ENCODE measurements at regions not wholly inside any gene's neighbourhood (a gene's known extent, or its start where the extent isn't known, plus 50 kb on each side); places are given as distances from the start of the nearest gene placed in this dataset.

DNA sequence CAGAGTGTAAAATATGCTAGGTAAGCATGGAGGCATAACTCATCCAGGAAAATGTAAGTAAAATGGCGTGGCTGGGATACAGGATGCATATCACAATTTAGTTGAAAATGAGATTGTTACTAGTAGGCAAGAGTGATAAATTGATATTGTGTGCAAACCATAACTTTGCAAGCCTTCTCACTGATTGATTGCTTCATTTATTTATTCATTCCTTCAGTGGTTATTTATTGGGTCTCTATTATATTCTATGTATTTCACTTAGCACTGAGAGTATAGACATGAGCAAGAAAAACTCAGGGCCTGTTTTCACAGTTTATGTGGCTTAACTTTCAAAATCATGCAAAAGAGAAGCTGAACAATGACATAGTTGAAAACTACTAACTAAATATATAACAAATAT, 241.0 kb upstream of the EYS start:
- intact Hi-C loops (cut with micrococcal nuclease) = no loop called here
- Mint-ChIP-seq H3K27ac (no peak overlapping the region), H3K36me3 (ENCODE audit: low read depth) (no peaks in the 10 kb centered on the region), H3K9me3 (peaks cover 24% of the 10 kb centered on the region), H3K27me3 (ENCODE audit: low read depth) (no peaks in the 10 kb centered on the region), H3K4me1 (ENCODE audit: low read depth) (no peaks in the 10 kb centered on the region), H3K4me3 (ENCODE audit: low read depth) (no peak overlapping the region)
- DNase-seq (ENCODE audit: low spot score) = no peak

DNA sequence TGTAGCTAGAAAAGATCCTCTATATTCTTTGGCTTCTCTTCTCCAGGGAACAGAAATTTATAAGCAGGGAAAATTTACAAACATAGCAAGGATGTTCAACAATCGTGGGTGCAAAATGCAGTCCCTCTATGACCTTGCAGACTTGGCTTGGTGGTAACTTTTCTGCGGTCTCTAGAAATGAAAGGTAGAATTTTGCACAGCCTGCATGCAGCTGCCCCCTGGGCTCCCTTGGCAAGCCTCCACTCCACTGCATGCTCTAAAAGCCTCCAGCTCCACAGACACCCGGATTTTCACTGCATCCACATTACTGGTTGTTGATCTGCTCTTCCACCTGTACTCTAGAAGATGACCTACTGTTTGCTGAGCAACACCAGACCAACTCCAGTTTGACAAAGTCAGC, 236.5 kb upstream of the EYS start:
- no peak overlapping the region for H3K4me3 Mint-ChIP-seq (ENCODE audit: low read depth)
- intact Hi-C loops (cut with micrococcal nuclease) = no loop called here
- no peaks in the 10 kb centered on the region for H3K27me3 Mint-ChIP-seq (ENCODE audit: low read depth)
- DNase-seq (ENCODE audit: low spot score) = no peak
- no peaks in the 10 kb centered on the region for H3K36me3 Mint-ChIP-seq (ENCODE audit: low read depth)
- peaks cover 21% of the 10 kb centered on the region for H3K9me3 Mint-ChIP-seq
- H3K4me1 Mint-ChIP-seq (ENCODE audit: low read depth) = no peaks in the 10 kb centered on the region
- no peak overlapping the region for H3K27ac Mint-ChIP-seq

DNA sequence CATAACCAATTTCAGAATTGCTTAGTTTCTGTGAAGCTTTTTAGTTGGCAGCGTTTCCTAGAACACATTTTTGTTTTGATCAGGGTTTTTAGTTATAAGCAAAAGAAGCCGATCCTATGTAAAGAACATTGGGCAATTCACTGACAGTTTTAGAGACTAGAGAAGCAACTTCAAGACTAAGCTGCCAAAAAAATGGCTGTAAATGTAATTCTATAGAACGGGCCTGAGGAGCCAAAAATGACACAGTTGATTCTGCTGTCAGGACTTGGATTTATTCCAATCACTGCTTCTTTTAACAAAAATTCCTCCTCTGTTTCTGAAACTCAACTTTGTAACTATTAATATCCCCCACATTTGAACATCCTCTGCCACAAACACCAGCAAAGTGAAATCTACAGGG, 236.0 kb upstream of the EYS start:
- H3K4me3 Mint-ChIP-seq (ENCODE audit: low read depth) = no peak overlapping the region
- intact Hi-C loops (cut with micrococcal nuclease) = no loop called here
- H3K27ac Mint-ChIP-seq = no peak overlapping the region
- no peak for DNase-seq (ENCODE audit: low spot score)
- H3K27me3 Mint-ChIP-seq (ENCODE audit: low read depth) = no peaks in the 10 kb centered on the region
- H3K4me1 Mint-ChIP-seq (ENCODE audit: low read depth) = no peaks in the 10 kb centered on the region
- H3K36me3 Mint-ChIP-seq (ENCODE audit: low read depth) = no peaks in the 10 kb centered on the region
- H3K9me3 Mint-ChIP-seq = peaks cover 25% of the 10 kb centered on the region

DNA sequence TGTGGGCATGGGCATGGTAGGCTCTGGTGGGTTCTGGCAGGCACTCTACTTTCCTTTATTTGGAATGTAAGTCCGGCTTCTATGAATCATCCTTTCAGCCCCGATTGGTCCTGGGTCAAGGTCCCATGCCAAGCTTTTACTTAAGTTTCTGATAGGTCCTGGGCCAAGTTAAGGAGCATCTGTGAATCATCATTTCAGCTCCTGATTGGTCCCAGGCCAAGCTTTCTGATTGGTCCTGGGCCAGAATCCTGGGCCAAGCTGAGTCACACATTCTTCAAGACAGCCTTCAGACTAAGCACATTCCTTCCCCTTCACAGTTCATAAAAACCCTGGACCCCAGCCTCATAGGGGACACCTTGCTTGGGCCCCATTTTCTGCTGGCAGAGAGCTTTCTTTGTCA, 231.0 kb upstream of the EYS start:
- intact Hi-C loops (cut with micrococcal nuclease) = no loop called here
- no peak overlapping the region for H3K4me3 Mint-ChIP-seq (ENCODE audit: low read depth)
- DNase-seq (ENCODE audit: low spot score) = no peak
- no peaks in the 10 kb centered on the region for H3K27me3 Mint-ChIP-seq (ENCODE audit: low read depth)
- H3K9me3 Mint-ChIP-seq = peaks cover 18% of the 10 kb centered on the region
- H3K27ac Mint-ChIP-seq = no peak overlapping the region
- H3K4me1 Mint-ChIP-seq (ENCODE audit: low read depth) = no peaks in the 10 kb centered on the region
- H3K36me3 Mint-ChIP-seq (ENCODE audit: low read depth) = no peaks in the 10 kb centered on the region

DNA sequence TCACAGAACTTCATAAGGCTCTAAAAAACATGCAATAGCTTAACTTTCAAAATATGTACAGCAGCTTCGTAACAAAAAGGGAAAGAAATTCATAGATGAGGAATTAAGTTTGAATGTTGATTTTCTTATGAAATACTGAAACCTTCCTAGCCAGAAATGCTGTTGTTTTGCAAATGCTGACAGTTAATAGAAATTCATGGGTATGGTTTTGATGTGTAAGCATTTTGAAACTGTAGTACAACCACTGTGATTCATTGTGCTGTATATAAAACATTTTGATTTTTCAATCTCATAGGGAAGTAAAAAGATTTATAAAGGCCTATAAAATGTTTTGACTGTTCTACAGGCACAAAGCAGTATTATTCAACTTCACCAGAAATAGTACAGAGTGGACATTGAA, 228.4 kb upstream of the EYS start:
- intact Hi-C loops (cut with micrococcal nuclease) = no loop called here
- no peaks in the 10 kb centered on the region for H3K4me1 Mint-ChIP-seq (ENCODE audit: low read depth)
- no peak overlapping the region for H3K4me3 Mint-ChIP-seq (ENCODE audit: low read depth)
- H3K27ac Mint-ChIP-seq = no peak overlapping the region
- H3K9me3 Mint-ChIP-seq = peaks cover 24% of the 10 kb centered on the region
- DNase-seq (ENCODE audit: low spot score) = no peak
- H3K36me3 Mint-ChIP-seq (ENCODE audit: low read depth) = no peaks in the 10 kb centered on the region
- no peaks in the 10 kb centered on the region for H3K27me3 Mint-ChIP-seq (ENCODE audit: low read depth)

DNA sequence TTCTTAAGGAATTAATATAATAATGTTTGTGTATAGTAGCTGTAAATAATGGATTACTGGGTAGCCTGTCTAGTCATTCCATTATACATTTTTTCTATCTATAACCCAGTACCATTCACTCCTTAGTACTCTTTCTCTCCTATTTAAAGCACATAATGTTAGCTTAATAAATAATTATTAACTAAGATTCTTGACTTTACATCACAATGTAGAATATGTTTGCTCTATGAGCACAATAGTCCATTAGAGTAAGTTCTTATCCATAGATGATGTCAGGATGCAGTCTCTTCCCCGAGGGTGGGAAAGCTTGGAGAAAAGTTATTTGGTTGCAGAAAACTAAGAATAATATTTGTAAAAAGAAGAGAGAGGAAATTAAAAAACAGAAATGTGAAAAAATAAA, 226.4 kb upstream of the EYS start:
- intact Hi-C loops (cut with micrococcal nuclease) = no loop called here
- H3K9me3 Mint-ChIP-seq = peaks cover 24% of the 10 kb centered on the region
- H3K27ac Mint-ChIP-seq = no peak overlapping the region
- H3K4me3 Mint-ChIP-seq (ENCODE audit: low read depth) = no peak overlapping the region
- no peaks in the 10 kb centered on the region for H3K27me3 Mint-ChIP-seq (ENCODE audit: low read depth)
- no peaks in the 10 kb centered on the region for H3K4me1 Mint-ChIP-seq (ENCODE audit: low read depth)
- no peak for DNase-seq (ENCODE audit: low spot score)
- no peaks in the 10 kb centered on the region for H3K36me3 Mint-ChIP-seq (ENCODE audit: low read depth)

DNA sequence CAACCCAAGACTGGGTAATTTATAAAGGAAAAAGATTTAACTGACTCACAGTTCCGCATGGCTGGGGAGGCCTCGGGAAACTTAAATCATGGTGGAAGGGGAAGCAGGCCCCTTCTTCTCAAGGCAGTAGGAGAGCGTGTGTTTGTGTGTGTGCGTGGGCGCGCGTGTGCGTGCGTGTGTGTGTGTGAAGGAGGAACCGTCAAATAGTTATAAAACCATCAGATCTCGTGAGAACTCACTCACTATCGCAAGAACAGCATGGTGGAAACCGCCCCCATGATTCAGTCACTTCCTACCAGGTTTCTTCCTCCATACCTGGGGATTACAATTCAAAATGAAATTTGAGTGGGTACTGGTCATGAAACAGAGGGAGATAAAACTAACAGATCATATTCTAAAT, 220.1 kb upstream of the EYS start:
- DNase-seq (ENCODE audit: low spot score) = no peak
- H3K36me3 Mint-ChIP-seq (ENCODE audit: low read depth) = no peaks in the 10 kb centered on the region
- peaks cover 20% of the 10 kb centered on the region for H3K9me3 Mint-ChIP-seq
- no peak overlapping the region for H3K4me3 Mint-ChIP-seq (ENCODE audit: low read depth)
- no peaks in the 10 kb centered on the region for H3K4me1 Mint-ChIP-seq (ENCODE audit: low read depth)
- H3K27me3 Mint-ChIP-seq (ENCODE audit: low read depth) = no peaks in the 10 kb centered on the region
- no peak overlapping the region for H3K27ac Mint-ChIP-seq
- intact Hi-C loops (cut with micrococcal nuclease) = no loop called here

DNA sequence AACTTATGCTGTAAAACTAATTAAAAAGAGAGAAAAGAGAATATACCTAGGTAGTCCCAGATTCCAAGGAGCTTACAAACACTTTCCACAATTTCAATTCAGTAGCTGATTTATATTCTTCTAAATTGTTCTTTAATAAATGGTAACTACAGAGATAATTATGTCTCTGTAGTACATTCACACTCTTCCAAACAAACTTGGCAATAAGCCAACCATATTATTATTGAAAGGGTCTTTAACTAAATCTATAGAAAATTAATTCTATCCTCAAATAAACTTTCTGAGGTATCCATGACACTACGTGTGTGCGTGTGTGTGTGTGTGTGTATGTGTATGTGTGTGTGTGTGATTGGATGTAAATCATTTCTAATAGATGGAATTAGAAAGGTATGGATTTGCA, 217.4 kb upstream of the EYS start:
- intact Hi-C loops (cut with micrococcal nuclease) = no loop called here
- Mint-ChIP-seq H3K4me3 (ENCODE audit: low read depth) (no peak overlapping the region), H3K27ac (no peak overlapping the region), H3K4me1 (ENCODE audit: low read depth) (no peaks in the 10 kb centered on the region), H3K9me3 (peaks cover 26% of the 10 kb centered on the region), H3K36me3 (ENCODE audit: low read depth) (no peaks in the 10 kb centered on the region), H3K27me3 (ENCODE audit: low read depth) (no peaks in the 10 kb centered on the region)
- no peak for DNase-seq (ENCODE audit: low spot score)

DNA sequence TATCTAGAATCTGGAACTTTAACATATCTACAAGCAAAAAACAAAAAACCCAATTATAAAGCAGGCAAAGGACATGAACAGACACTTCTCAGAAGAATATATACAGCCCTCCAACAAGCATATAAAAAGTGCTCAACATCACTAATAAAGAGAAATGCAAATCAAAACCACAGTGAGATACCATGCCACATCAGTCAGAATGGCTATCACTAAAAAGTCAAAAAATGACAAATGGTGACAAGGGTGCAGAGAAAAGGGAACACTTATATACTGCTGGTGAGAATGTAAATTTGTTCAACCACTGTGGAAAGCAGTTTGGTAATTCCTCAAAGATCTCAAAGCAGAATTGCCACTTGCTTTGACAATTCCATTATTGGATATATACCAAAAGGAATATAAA, 215.0 kb upstream of the EYS start:
- Mint-ChIP-seq H3K4me3 (ENCODE audit: low read depth) (no peak overlapping the region), H3K27ac (no peak overlapping the region), H3K9me3 (peaks cover 29% of the 10 kb centered on the region), H3K27me3 (ENCODE audit: low read depth) (no peaks in the 10 kb centered on the region), H3K36me3 (ENCODE audit: low read depth) (no peaks in the 10 kb centered on the region), H3K4me1 (ENCODE audit: low read depth) (no peaks in the 10 kb centered on the region)
- DNase-seq (ENCODE audit: low spot score) = no peak
- intact Hi-C loops (cut with micrococcal nuclease) = no loop called here

DNA sequence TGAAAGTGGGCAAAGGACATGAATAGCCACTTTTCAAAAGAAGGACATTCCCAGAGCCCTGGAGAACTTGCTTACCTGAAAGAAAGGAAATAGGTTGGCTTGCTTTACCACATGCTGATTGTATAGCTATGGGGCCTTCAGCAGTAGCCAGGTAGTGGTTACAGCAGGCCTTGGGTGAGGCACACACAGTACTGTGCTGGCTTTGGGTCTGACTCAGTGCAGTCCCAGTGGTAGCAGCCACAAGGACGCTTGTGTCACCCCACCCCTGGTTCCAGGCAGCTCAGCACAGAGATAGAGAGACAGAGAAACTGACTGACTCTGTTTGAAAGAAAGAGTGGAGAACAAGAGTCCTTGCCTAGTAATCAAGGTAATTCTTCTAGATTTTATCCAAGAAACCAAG, 201.0 kb upstream of the EYS start:
- peaks cover 51% of the 10 kb centered on the region for H3K9me3 Mint-ChIP-seq
- no peak overlapping the region for H3K4me3 Mint-ChIP-seq (ENCODE audit: low read depth)
- H3K4me1 Mint-ChIP-seq (ENCODE audit: low read depth) = no peaks in the 10 kb centered on the region
- H3K27ac Mint-ChIP-seq = no peak overlapping the region
- H3K36me3 Mint-ChIP-seq (ENCODE audit: low read depth) = no peaks in the 10 kb centered on the region
- intact Hi-C loops (cut with micrococcal nuclease) = no loop called here
- no peak for DNase-seq (ENCODE audit: low spot score)
- no peaks in the 10 kb centered on the region for H3K27me3 Mint-ChIP-seq (ENCODE audit: low read depth)

DNA sequence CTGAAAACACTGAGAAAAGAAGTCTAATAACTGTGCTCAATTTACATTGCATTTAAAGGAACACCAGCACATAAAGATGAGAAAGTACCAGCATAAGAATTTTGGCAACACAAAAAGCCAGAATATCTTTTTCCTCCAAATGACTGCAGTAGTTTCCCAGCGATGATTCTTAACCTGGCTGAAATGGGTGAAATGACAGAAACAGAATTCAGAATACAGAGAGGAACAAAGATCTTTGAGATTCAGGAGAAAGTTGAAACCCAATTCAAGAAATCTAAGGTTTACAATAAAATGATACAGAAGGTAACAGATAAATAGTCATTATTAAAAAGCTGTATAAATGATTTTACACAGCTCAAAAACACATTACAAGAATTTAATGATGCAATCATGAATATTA, 197.0 kb upstream of the EYS start:
- peaks cover 43% of the 10 kb centered on the region for H3K9me3 Mint-ChIP-seq
- no peak overlapping the region for H3K27ac Mint-ChIP-seq
- H3K27me3 Mint-ChIP-seq (ENCODE audit: low read depth) = no peaks in the 10 kb centered on the region
- no peaks in the 10 kb centered on the region for H3K36me3 Mint-ChIP-seq (ENCODE audit: low read depth)
- intact Hi-C loops (cut with micrococcal nuclease) = no loop called here
- no peak for DNase-seq (ENCODE audit: low spot score)
- no peaks in the 10 kb centered on the region for H3K4me1 Mint-ChIP-seq (ENCODE audit: low read depth)
- no peak overlapping the region for H3K4me3 Mint-ChIP-seq (ENCODE audit: low read depth)

DNA sequence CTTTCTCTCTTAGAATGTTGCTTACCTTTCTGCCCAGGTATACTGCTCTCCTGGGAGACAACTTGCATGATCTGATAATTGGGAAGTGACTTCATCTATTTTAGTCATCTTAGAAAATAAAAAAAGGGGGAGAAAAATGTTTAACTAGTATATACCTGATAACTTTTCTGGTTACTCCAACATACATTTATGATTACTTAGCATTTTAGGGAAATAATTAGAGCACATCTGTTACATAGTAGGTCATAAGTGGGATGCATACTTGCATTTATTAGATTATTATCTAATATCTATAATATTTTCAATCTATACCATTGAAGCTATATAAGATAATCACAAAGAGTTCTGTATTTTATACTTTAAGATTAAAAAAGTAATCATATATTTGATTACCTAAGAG, 193.9 kb upstream of the EYS start:
- Mint-ChIP-seq H3K27me3 (ENCODE audit: low read depth) (no peaks in the 10 kb centered on the region), H3K4me3 (ENCODE audit: low read depth) (no peak overlapping the region), H3K27ac (no peak overlapping the region), H3K4me1 (ENCODE audit: low read depth) (no peaks in the 10 kb centered on the region), H3K36me3 (ENCODE audit: low read depth) (no peaks in the 10 kb centered on the region), H3K9me3 (peaks cover 36% of the 10 kb centered on the region)
- intact Hi-C loops (cut with micrococcal nuclease) = no loop called here
- no peak for DNase-seq (ENCODE audit: low spot score)

DNA sequence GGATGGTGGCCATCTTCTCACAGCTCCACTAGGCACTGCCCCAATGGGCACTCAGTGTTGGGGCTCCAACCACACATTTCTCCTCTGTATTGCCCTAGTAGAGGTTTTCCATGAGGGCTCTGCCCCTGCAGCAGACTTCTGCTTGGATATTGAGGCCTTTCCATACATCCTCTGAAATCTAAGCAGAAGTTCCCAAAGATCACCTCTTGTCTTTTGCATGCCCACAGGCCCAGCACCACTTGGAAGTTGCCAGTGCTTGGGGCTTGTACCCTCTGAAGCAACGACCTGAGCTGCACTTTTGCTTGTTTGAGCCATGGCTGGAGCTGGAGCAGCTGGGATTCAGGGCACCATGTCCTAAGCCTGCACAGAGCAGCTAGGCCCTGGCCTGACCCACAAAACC, 189.1 kb upstream of the EYS start:
- no peak for DNase-seq (ENCODE audit: low spot score)
- intact Hi-C loops (cut with micrococcal nuclease) = no loop called here
- Mint-ChIP-seq H3K4me1 (ENCODE audit: low read depth) (no peaks in the 10 kb centered on the region), H3K27me3 (ENCODE audit: low read depth) (no peaks in the 10 kb centered on the region), H3K36me3 (ENCODE audit: low read depth) (no peaks in the 10 kb centered on the region), H3K4me3 (ENCODE audit: low read depth) (no peak overlapping the region), H3K9me3 (peaks cover 21% of the 10 kb centered on the region), H3K27ac (no peak overlapping the region)

DNA sequence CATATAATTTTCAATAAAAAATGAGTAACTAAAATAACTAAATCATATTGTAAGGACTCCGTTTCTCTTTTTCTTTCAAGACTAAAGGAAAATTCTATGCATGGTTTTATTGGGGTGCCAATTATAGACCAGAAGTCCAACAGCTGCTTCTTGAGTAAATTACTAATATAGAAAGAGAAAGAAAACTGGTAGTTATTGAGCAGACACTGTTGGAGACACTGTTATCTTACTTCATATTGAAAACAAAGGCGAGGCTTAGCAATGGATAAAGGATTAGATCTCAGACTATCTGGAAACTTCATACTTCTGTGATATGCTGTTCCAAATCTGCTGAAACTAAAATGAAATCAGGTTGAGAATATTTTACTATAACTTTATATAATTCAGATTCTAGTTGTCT, 169.6 kb upstream of the EYS start:
- no peaks in the 10 kb centered on the region for H3K4me1 Mint-ChIP-seq (ENCODE audit: low read depth)
- H3K9me3 Mint-ChIP-seq = peaks cover 15% of the 10 kb centered on the region
- no peaks in the 10 kb centered on the region for H3K36me3 Mint-ChIP-seq (ENCODE audit: low read depth)
- no peak for DNase-seq (ENCODE audit: low spot score)
- no peak overlapping the region for H3K27ac Mint-ChIP-seq
- H3K27me3 Mint-ChIP-seq (ENCODE audit: low read depth) = no peaks in the 10 kb centered on the region
- intact Hi-C loops (cut with micrococcal nuclease) = no loop called here
- no peak overlapping the region for H3K4me3 Mint-ChIP-seq (ENCODE audit: low read depth)
